ENCODE measurements at regions not wholly inside any gene's neighbourhood (a gene's known extent, or its start where the extent isn't known, plus 50 kb on each side); places are given as distances from the start of the nearest gene placed in this dataset.

DNA sequence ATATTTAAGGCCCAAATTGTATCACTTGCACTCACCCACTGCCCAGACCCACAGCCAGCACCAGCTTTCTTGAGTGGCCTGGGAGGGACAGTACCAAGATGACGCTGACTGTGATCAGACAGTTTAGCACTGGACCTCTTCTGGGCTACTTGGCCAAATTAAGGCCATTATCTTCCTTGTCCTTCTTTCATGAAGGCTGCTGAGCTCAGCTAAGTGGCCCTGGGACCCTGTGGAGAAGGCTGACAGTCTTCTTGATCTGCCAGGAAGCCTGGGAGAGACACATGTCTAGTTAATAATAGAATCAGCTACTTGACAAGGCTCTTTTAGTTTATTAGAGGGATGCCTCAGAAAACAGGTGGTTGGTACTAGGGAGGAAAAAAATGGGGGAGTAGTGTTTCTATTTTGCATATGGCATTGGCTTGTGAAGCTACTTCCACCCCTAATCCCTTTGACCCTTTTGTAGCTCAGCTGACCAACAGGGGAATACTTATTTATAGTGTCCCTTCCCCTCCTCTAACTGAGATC, 127.9 kb upstream of the NTM start:
- no peak for TF ChIP-seq CTCF (IDR thresholded peaks at IDR 0.05; ENCODE audit: low read length)
- no peak for TF ChIP-seq EZH2 (IDR thresholded peaks at IDR 0.05; ENCODE audit: borderline replicate concordance, low read length)

All from OCI-LY1 (cell line).